ENCODE measurements at regions not wholly inside any gene's neighbourhood (a gene's known extent, or its start where the extent isn't known, plus 50 kb on each side); places are given as distances from the start of the nearest gene placed in this dataset.
"Not testable (repeated sequence)": the region's sequence is repeated elsewhere in the genome, so short reads cannot be mapped to it uniquely, and the experiment has no call there.

DNA sequence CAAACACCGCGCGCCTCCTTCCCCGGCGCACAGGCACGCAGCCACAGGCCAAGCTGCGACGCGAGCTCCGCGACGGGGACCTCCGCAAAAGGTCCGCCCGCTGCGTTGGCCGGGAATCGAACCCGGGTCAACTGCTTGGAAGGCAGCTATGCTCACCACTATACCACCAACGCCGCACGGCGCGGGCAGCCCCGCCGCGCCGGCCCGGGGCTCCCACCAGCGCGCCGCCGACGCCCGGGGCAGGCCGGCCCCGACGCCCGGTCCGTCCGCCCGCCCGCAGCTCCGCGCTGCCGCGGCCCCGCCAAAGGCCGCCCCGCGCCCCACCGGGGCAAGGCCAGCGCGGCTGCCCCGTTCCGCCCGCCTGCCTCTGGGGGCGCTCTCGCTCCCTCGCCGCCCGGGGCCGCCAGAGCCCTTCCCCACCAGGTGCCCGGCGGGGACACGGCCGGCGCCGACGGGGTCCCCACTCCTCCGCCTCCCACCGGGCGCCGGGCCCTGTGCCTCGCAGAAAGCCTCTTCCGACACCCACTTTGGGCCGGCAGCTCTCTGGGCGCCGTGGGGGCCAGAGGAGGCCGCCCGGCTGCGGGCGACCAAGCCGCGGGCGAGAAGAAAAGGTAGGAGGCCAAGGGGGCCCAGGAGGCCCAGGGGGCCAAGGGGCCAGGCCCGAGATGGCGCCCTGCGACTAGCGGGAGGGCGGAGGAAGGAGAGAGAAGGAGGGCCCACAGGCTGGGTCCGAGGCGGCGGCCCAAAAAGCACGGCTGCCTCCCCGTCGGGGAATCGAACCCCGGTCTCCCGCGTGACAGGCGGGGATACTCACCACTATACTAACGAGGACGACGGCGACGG, 50.2 kb upstream of the FCGR2A start:
- not testable (repeated sequence) for DNase-seq (ENCODE audit: low read depth)

GRCh38 chr1:161453950-161454864, 51.0 kb upstream of the FCGR2A start:
- DNase-seq (ENCODE audit: low read depth) = not testable (repeated sequence)

GRCh38 chr1:161451698-161452348, 53.4 kb upstream of the FCGR2A start:
- DNase-seq (ENCODE audit: low read depth) = not testable (repeated sequence)

DNA sequence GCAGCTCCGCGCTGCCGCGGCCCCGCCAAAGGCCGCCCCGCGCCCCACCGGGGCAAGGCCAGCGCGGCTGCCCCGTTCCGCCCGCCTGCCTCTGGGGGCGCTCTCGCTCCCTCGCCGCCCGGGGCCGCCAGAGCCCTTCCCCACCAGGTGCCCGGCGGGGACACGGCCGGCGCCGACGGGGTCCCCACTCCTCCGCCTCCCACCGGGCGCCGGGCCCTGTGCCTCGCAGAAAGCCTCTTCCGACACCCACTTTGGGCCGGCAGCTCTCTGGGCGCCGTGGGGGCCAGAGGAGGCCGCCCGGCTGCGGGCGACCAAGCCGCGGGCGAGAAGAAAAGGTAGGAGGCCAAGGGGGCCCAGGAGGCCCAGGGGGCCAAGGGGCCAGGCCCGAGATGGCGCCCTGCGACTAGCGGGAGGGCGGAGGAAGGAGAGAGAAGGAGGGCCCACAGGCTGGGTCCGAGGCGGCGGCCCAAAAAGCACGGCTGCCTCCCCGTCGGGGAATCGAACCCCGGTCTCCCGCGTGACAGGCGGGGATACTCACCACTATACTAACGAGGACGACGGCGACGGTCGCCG, 57.4 kb upstream of the FCGR2A start:
- DNase-seq (ENCODE audit: low read depth) = not testable (repeated sequence)

DNA sequence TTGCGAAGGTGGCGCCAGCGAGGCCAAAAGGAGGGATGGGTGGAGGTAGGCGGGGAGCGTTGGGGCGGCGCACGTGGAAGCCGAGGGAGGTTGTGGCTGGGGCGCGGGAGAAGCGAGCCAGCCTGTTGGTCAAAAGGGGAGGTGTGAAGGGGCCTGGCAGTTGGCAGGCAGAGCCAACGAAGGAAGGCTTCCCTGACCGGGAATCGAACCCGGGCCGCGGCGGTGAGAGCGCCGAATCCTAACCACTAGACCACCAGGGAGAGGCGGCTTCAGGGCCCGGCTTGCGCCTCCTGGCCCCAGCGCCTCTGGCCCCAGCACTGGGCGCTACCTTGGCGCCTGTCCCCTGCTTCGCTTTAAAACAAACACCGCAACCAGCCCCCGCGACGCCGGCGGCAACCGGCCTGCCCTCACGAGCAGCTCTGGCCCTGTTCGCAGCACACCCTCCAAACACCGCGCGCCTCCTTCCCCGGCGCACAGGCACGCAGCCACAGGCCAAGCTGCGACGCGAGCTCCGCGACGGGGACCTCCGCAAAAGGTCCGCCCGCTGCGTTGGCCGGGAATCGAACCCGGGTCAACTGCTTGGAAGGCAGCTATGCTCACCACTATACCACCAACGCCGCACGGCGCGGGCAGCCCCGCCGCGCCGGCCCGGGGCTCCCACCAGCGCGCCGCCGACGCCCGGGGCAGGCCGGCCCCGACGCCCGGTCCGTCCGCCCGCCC, 58.1 kb upstream of the FCGR2A start:
- not testable (repeated sequence) for DNase-seq (ENCODE audit: low read depth)

GRCh38 chr1:161444725-161445124, 60.5 kb upstream of the FCGR2A start:
- not testable (repeated sequence) for DNase-seq (ENCODE audit: low read depth)

GRCh38 chr1:161444255-161444654, 61.0 kb upstream of the FCGR2A start:
- DNase-seq (ENCODE audit: low read depth) = not testable (repeated sequence)

GRCh38 chr1:161440312-161440894, 64.9 kb upstream of the FCGR2A start:
- DNase-seq (ENCODE audit: low read depth) = no peak

GRCh38 chr1:161439280-161440232, 65.7 kb upstream of the FCGR2A start:
- no peak for DNase-seq (ENCODE audit: low read depth)

DNA sequence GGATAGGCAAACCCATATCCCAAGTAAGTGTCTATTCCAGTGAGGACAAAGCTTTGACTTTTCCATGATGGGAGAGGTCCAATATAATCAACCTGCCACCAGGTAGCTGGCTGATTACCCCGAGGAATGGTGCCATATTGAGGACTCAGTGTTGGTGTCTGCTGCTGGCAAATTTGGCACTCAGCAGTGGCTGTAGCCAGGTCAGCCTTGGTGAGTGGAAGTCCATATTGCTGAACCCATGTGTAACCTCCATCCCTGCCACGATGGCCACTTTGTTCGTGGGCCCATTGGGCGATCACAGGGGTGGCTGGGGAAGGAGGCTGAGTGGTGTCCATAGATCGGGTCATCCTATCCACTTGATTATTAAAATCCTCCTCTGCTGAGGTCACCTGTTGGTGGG, 65.5 kb upstream of the CFAP126 start:
- DNase-seq (ENCODE audit: low read depth) = not testable (repeated sequence)

DNA sequence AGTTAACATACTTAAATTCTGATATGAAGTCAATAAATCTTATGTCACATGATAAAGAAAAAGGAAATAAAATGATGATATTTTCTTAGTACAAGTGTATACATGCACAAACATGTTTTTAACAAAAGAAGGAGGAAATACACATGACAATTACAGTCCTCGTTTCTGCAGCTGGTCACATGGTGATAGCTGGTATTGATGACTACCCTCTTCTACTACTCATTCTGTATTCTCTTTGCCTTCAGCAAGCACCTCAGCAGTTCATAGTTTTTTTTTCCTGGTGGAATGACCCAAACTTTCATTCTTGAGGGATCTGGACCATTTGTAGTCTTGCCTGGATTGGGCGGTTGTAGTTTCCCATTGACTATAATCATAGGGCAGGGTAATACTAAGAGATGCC, 64.4 kb upstream of the CFAP126 start:
- DNase-seq (ENCODE audit: low read depth) = no peak

GRCh38 chr1:161427733-161428516, 60.2 kb upstream of the CFAP126 start:
- peak; percentile 28 for DNase-seq (ENCODE audit: low read depth)

GRCh38 chr1:161422914-161423313, 55.2 kb upstream of the CFAP126 start:
- DNase-seq (ENCODE audit: low read depth) = not testable (repeated sequence)

DNA sequence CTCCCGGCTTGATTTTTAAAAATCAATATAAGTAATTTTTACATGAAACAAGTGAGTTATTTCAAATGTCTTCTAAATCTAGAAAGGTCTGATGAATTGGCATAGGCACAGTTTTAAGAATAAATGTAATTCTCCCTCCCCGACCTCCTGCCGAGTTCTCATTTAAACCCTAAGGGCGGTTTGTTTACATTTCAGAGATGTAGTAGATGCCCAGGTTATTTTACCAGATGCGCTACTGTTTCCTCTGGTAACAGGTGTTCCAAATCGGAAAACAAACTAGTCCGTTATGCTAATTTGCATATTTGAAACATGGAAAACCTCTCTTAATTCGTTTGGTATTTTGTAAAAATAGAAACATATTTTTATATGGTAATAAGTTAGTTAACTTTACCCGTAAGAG, 53.8 kb upstream of the CFAP126 start:
- DNase-seq (ENCODE audit: low read depth) = no peak

DNA sequence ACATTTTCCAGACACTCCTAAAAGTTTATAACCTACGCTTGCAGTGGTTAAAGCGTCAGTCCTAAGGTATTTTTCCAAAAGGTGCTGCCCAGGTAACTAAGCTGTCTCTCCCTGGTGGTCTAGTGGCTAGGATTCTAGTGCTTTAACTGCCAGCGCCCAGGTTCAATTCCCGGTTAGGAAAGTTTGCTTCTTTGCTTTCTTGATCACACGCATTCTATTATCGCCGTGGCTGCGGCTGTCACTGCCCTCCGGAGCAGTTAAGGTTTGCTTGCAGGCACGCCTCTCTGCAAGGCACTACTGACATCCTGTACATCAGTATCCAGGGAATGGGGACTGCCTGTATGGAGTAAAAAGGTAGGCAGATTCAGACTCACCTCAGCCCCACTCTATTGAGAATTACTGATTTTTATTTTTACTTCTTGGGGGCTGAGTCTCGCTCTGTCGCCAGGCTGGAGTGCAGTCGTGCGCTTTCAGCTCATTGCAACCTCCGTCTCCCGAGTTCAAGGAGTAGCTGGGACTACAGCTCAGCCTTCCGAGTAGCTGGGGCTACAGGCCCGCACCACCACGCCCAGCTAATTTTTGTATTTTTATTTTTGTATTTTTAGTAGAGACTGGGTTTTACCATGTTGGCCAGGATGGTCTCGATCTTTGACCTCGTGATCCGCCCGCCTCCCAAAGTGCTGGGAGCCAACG, 53.2 kb upstream of the CFAP126 start:
- DNase-seq (ENCODE audit: low read depth) = no peak

- DNase-seq (ENCODE audit: low read depth) = not testable (repeated sequence)
These were observed 49.9 kb upstream of the CFAP126 start for GRCh38 chr1:161417536-161417935.

Data from renal cortical epithelial cell (primary cell).